GM12878 (cell line): ENCODE measurements at regions not wholly inside any gene's neighbourhood (a gene's known extent, or its start where the extent isn't known, plus 50 kb on each side); places are given as distances from the start of the nearest gene placed in this dataset.

Experiments used
- ATAC-seq: fragments of 200-7000 bp; cut with Tn5 transposase; 3 replicates; pipeline ENCODE4 v1.9.1; 2020; ENCODE audit warnings: mild to moderate bottlenecking, moderate library complexity
- BruUV-seq: library from RNA; stranded (reverse); fragments of 400-500 nt; replicated peaks from 2 replicates; lab custom pipeline; 2021; lab: Mats Ljungman, UMichigan
- CTCF ChIA-PET: fragments of 300-600 bp; sonication (Branson Sonifier 250); formaldehyde crosslinking; extraction: SDS; loops from one replicate; lab custom pipeline; 2021; ENCODE audit warnings: inconsistent platforms; lab: Yijun Ruan, JAX
- POLR2A ChIA-PET: fragments of 350-600 bp; formaldehyde crosslinking; extraction: SDS; loops from one replicate; lab custom pipeline; 2021; ENCODE audit warnings: inconsistent platforms; lab: Charles Lee
- RAD21 ChIA-PET: fragments of 300-600 bp; sonication (Branson Sonifier 250); formaldehyde crosslinking; loops from one replicate; lab custom pipeline; 2023; ENCODE audit warnings: antibody characterized with exemption; ENCODE audit not compliant: unreplicated experiment; lab: Charles Lee
- SMC1A ChIA-PET: fragments of 300-600 bp; sonication (Branson Sonifier 250); formaldehyde crosslinking; loops from one replicate; lab custom pipeline; 2023; ENCODE audit not compliant: unreplicated experiment, uncharacterized antibody; lab: Charles Lee
- DNase-seq: peaks from one replicate; pipeline ENCODE4 v3.0.0-alpha.2; 2011; ENCODE audit warnings: low read depth, low spot score
- FAIRE-seq: peaks from 3 replicates; lab custom pipeline; 2011; peaks lifted over from hg19 to GRCh38; lab: Jason Lieb, UNC
- H2AFZ ChIP-seq: 2 replicates; pipeline ENCODE4 v1.6.0; 2011; ENCODE audit warnings: low read depth, low read length, control low read depth; ENCODE audit not compliant: control insufficient read depth
- H3K27ac ChIP-seq: 2 replicates; pipeline ENCODE4 v1.5.1; 2011; ENCODE audit warnings: control low read depth; ENCODE audit not compliant: control insufficient read depth, insufficient read depth
- H3K27me3 ChIP-seq, 2 experiments: replicated peaks in 1 of 2; 2 replicates each; pipeline versions ENCODE4 v1.6.0 to v1.6.1; 2011; ENCODE audit warnings: low read length in 1 of 2; ENCODE audit not compliant: control insufficient read depth in 2 of 2, insufficient read depth in 2 of 2
- H3K36me3 ChIP-seq, 2 experiments: 2 replicates each; pipeline ENCODE4 v1.5.1; 2011; ENCODE audit warnings: low read length in 1 of 2; ENCODE audit not compliant: control insufficient read depth in 2 of 2, insufficient read depth in 2 of 2
- H3K4me1 ChIP-seq: 2 replicates; pipeline ENCODE4 v1.6.1; 2011; ENCODE audit warnings: mild to moderate bottlenecking, low read length, moderate library complexity, mixed read lengths; ENCODE audit not compliant: control insufficient read depth, insufficient read depth
- H3K4me2 ChIP-seq: 2 replicates; pipeline ENCODE4 v1.6.0; 2011; ENCODE audit warnings: control low read depth; ENCODE audit not compliant: control insufficient read depth, insufficient read depth
- H3K4me3 ChIP-seq: fragments of 200-600 bp; sonication (generic); 2 replicates; pipeline ENCODE4 v1.5.1; 2016
- H3K79me2 ChIP-seq: 2 replicates; pipeline ENCODE4 v1.6.0; 2011; ENCODE audit warnings: low read length; ENCODE audit not compliant: control insufficient read depth, insufficient read depth
- H3K9ac ChIP-seq: 2 replicates; pipeline ENCODE4 v1.8.0; 2011; ENCODE audit warnings: low read length, control low read depth, mixed read lengths; ENCODE audit not compliant: control insufficient read depth, insufficient read depth
- H3K9me3 ChIP-seq: replicated peaks from 3 replicates; pipeline ENCODE4 v1.5.1; 2011; ENCODE audit warnings: mild to moderate bottlenecking, low read length; ENCODE audit not compliant: control insufficient read depth, insufficient read depth
- H4K20me1 ChIP-seq: 2 replicates; pipeline ENCODE4 v1.6.0; 2011; ENCODE audit not compliant: control insufficient read depth, insufficient read depth
- KDM1A ChIP-seq: fragments of 200-600 bp; sonication (generic); IDR thresholded peaks from 2 replicates; pipeline ENCODE4 v1.6.1; 2016; ENCODE audit warnings: borderline replicate concordance
- TARDBP ChIP-seq: IDR thresholded peaks from 2 replicates; pipeline ENCODE4 v1.6.1; 2016; ENCODE audit warnings: borderline replicate concordance
- TCF3 ChIP-seq: IDR thresholded peaks from 2 replicates; pipeline ENCODE4 v1.6.1; 2012; ENCODE audit warnings: low read depth, mild to moderate bottlenecking, low read length, borderline replicate concordance; ENCODE audit not compliant: insufficient read depth
- in situ Hi-C: fragments of 300-500 bp; cut with MboI; formaldehyde crosslinking; loops from 9 replicates; pipeline ENCODE4 v1.14.3; 2018; ENCODE audit warnings: mixed read lengths
- intact Hi-C: fragments of 100-400 bp; cut with micrococcal nuclease; formaldehyde crosslinking; loops from one replicate; pipeline ENCODE4 v1.14.2; 2022; ENCODE audit not compliant: unreplicated experiment
- TF ChIP-seq, protein P1 (sequence below): fragments of 450-650 bp; IDR thresholded peaks from 2 replicates; pipeline ENCODE4 v1.6.1; 2018; ENCODE audit warnings: borderline replicate concordance, mild to moderate bottlenecking; ENCODE audit not compliant: partially characterized antibody
- TF ChIP-seq, protein P2 (sequence below): IDR thresholded peaks from 2 replicates; pipeline ENCODE4 v1.6.1; 2012; ENCODE audit warnings: low read depth, low read length, improper control_type of control experiment
- TF ChIP-seq, protein P3 (sequence below): IDR thresholded peaks from 2 replicates; pipeline ENCODE4 v1.6.1; 2011; ENCODE audit warnings: low read depth, mild to moderate bottlenecking, low read length, moderate library complexity, borderline replicate concordance; ENCODE audit errors: extremely low read depth

DNA sequence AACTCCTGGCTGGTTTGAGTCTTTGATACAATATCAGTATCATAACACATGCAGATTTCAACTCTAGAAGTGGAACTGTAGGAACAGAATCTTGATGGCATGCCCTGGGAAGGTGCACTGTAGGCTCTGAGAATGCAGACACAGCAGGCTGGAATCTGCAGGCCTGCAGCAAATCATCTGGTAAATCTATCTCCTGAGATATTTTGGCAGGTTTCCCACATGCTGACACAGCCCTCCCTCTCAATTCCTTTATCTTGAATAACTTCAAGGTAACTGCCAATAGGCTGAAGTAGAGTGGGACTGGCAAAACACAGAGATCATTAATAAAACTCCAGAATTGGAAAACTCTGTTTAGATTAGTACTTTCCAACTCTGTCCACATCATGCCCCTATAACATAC lies 177.8 kb upstream of the PCSK5 start:
- BruUV-seq: no TSS peak
- Histone ChIP-seq H3K36me3 (no peaks in the 10 kb centered on the region), H3K4me3 (no peak overlapping the region), H3K9me3 (no peaks in the 10 kb centered on the region), H3K9ac (no peak overlapping the region), H3K4me1 (no peaks in the 10 kb centered on the region), H2AFZ (no peak overlapping the region), H4K20me1 (no peaks in the 10 kb centered on the region), H3K79me2 (no peaks in the 10 kb centered on the region), H3K27me3 (no peaks in the 10 kb centered on the region), H3K4me2 (no peak overlapping the region), H3K27ac (no peak overlapping the region)
- POLR2A ChIA-PET: no interaction called here
- FAIRE-seq: no peak
- TF ChIP-seq, protein P1, sequence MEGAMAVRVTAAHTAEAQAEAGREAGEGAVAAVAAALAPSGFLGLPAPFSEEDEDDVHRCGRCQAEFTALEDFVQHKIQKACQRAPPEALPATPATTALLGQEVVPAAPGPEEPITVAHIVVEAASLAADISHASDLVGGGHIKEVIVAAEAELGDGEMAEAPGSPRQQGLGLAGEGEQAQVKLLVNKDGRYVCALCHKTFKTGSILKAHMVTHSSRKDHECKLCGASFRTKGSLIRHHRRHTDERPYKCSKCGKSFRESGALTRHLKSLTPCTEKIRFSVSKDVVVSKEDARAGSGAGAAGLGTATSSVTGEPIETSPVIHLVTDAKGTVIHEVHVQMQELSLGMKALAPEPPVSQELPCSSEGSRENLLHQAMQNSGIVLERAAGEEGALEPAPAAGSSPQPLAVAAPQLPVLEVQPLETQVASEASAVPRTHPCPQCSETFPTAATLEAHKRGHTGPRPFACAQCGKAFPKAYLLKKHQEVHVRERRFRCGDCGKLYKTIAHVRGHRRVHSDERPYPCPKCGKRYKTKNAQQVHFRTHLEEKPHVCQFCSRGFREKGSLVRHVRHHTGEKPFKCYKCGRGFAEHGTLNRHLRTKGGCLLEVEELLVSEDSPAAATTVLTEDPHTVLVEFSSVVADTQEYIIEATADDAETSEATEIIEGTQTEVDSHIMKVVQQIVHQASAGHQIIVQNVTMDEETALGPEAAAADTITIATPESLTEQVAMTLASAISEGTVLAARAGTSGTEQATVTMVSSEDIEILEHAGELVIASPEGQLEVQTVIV: no peak
- no peak for TF ChIP-seq TARDBP
- TF ChIP-seq, protein P2, sequence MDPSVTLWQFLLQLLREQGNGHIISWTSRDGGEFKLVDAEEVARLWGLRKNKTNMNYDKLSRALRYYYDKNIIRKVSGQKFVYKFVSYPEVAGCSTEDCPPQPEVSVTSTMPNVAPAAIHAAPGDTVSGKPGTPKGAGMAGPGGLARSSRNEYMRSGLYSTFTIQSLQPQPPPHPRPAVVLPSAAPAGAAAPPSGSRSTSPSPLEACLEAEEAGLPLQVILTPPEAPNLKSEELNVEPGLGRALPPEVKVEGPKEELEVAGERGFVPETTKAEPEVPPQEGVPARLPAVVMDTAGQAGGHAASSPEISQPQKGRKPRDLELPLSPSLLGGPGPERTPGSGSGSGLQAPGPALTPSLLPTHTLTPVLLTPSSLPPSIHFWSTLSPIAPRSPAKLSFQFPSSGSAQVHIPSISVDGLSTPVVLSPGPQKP: no peak
- no peak for TF ChIP-seq TCF3
- TF ChIP-seq KDM1A: no peak
- TF ChIP-seq, protein P3, sequence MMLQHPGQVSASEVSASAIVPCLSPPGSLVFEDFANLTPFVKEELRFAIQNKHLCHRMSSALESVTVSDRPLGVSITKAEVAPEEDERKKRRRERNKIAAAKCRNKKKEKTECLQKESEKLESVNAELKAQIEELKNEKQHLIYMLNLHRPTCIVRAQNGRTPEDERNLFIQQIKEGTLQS: no peak
- no peak for DNase-seq
- ATAC-seq: no peak
- SMC1A ChIA-PET: no interaction called here
- intact Hi-C loops: no loop called here
- in situ Hi-C loops: no loop called here
- RAD21 ChIA-PET: no interaction called here
- CTCF ChIA-PET: no interaction called here
